ENCODE measurements at regions not wholly inside any gene's neighbourhood (a gene's known extent, or its start where the extent isn't known, plus 50 kb on each side); places are given as distances from the start of the nearest gene placed in this dataset.

DNA sequence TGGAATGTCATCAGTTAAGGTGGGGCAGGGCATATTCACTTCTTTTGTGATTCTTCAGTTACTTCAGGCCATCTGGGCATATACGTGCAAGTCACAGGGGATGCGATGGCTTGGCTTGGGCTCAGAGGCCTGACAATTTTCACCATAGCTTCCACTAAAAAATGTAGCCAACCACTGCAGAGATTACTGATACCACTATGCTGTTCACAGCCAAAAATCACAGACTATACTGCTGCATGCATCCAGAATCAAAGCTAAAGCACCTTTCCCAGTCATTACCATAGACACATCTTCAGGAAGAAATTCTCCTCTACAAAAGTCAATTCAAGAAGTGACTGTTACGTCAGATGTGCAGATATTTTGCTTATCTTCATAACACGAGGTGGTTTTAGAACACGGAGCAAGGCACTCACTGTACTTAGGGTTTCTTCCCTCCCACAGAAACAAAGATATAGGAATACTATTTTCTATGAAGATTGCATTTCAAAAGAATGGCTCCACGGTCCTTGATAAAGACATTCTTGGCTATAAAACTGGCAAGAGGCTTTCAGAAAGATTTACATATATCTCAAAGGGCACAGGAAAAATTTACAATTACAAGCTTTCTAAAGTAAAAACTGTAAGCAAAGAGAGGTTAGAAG is 1556.6 kb upstream of the PRR20A start:
- H3K4me3 ChIP-seq (replicated peaks in 1 of 3; ENCODE audit: insufficient read depth in 1 of 3, low read depth in 1 of 3, low read length in 3 of 3), result no peak overlapping the region
- H4K20me1 ChIP-seq (replicated peaks; ENCODE audit: control insufficient read depth, extremely low read depth, insufficient read depth, low read length), result no peaks in the 10 kb centered on the region
- no peak overlapping the region for H3K27ac ChIP-seq (ENCODE audit: insufficient read depth, low read depth, low read length)
- TF ChIP-seq, protein P1, sequence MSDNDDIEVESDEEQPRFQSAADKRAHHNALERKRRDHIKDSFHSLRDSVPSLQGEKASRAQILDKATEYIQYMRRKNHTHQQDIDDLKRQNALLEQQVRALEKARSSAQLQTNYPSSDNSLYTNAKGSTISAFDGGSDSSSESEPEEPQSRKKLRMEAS (IDR thresholded peaks at IDR 0.05; ENCODE audit: insufficient read depth, insufficient read length), result no peak
- TF ChIP-seq JUN (IDR thresholded peaks at IDR 0.05; ENCODE audit: borderline replicate concordance, insufficient read depth, insufficient read length, low read depth), result no peak
- TF ChIP-seq, protein P2, sequence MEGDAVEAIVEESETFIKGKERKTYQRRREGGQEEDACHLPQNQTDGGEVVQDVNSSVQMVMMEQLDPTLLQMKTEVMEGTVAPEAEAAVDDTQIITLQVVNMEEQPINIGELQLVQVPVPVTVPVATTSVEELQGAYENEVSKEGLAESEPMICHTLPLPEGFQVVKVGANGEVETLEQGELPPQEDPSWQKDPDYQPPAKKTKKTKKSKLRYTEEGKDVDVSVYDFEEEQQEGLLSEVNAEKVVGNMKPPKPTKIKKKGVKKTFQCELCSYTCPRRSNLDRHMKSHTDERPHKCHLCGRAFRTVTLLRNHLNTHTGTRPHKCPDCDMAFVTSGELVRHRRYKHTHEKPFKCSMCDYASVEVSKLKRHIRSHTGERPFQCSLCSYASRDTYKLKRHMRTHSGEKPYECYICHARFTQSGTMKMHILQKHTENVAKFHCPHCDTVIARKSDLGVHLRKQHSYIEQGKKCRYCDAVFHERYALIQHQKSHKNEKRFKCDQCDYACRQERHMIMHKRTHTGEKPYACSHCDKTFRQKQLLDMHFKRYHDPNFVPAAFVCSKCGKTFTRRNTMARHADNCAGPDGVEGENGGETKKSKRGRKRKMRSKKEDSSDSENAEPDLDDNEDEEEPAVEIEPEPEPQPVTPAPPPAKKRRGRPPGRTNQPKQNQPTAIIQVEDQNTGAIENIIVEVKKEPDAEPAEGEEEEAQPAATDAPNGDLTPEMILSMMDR (IDR thresholded peaks at IDR 0.05; ENCODE audit: extremely low read depth in 1 of 2, insufficient read depth in 1 of 2, low read depth in 1 of 2, low read length in 2 of 2), result no peak
- TF ChIP-seq POLR2AphosphoS5 (IDR thresholded peaks at IDR 0.05; ENCODE audit: insufficient read depth, low read depth, low read length), result no peak
- no peak for TF ChIP-seq MYC (IDR thresholded peaks at IDR 0.05; ENCODE audit: low read depth, low read length)
- TF ChIP-seq POLR2A (IDR thresholded peaks at IDR 0.05; ENCODE audit: low read depth, low read length), result no peak
- no peak for TF ChIP-seq GATA2 (IDR thresholded peaks at IDR 0.05; ENCODE audit: insufficient read depth, insufficient read length, low read depth, low read length)
- no peak for TF ChIP-seq FOS (IDR thresholded peaks at IDR 0.05; ENCODE audit: borderline replicate concordance, insufficient read depth, low read length)
- no peak for TF ChIP-seq EZH2 (IDR thresholded peaks at IDR 0.05; ENCODE audit: borderline replicate concordance, low read depth, low read length, severe bottlenecking)
- H3K27me3 ChIP-seq (ENCODE audit: control insufficient read depth in 2 of 2, insufficient read depth in 2 of 2, low read length in 2 of 2), result no peaks in the 10 kb centered on the region
- H3K9me3 ChIP-seq (replicated peaks; ENCODE audit: control insufficient read depth, insufficient read depth, low read length), result peaks cover 2% of the 10 kb centered on the region
- no peak overlapping the region for H3K9ac ChIP-seq (replicated peaks; ENCODE audit: extremely low read depth, insufficient read depth, low read length)
- H2AFZ ChIP-seq (ENCODE audit: low read depth, low read length), result no peak overlapping the region
- FAIRE-seq (no peak), DNase-seq (ENCODE audit: low read depth, low spot score) (no peak)
- intact Hi-C loops (cut with micrococcal nuclease) (no loop called here), dilution Hi-C loops (cut with MboI; ENCODE audit: extremely low pct_ligation_motif_present, low sequenced_read_pairs) (no loop called here)
- no peaks in the 10 kb centered on the region for H3K4me1 ChIP-seq (ENCODE audit: control insufficient read depth, extremely low read depth, insufficient read depth, low read length)
- no peaks in the 10 kb centered on the region for H3K79me2 ChIP-seq (ENCODE audit: control insufficient read depth, insufficient read depth, low read length)
- ChIA-PET CTCF (interaction anchor here (0.6 kb wide), 1 partner anchor 1035 kb away, joined by 3 read pairs; no protein-coding TSS in a partner anchor), POLR2A (no interaction called here)
- no TSS peak for BruUV-seq (replicated peaks)
- no peaks in the 10 kb centered on the region for H3K9me1 ChIP-seq (replicated peaks; ENCODE audit: control insufficient read depth, extremely low read depth, insufficient read depth, low read length)
- H3K36me3 ChIP-seq (ENCODE audit: control insufficient read depth in 2 of 2, extremely low read depth in 1 of 2, insufficient read depth in 2 of 2, low read length in 2 of 2), result no peaks in the 10 kb centered on the region
- no peak overlapping the region for H3K4me2 ChIP-seq (ENCODE audit: insufficient read depth, low read length)
